Lower leg skin (tissue), 4 donors: ENCODE measurements at regions not wholly inside any gene's neighbourhood (a gene's known extent, or its start where the extent isn't known, plus 50 kb on each side); places are given as distances from the start of the nearest gene placed in this dataset.

Experiments used
- DNase-seq, 2 donors: peaks; one replicate each; pipeline ENCODE4 v3.0.0-alpha.2; 2019; ENCODE audit warnings: low spot score in 2 of 2
- H3K4me3 ChIP-seq: fragments of 200-600 bp; sonication (generic); 2 replicates; pipeline ENCODE4 v1.5.1; 2017; ENCODE audit warnings: mild to moderate bottlenecking, low read depth; ENCODE audit not compliant: poor library complexity, severe bottlenecking
- CTCF ChIP-seq, 3 donors: fragments of 450-650 bp; IDR thresholded peaks; one replicate each; pipeline ENCODE4 v1.5.1; 2016; ENCODE audit warnings: antibody characterized with exemption in 3 of 3, mild to moderate bottlenecking in 3 of 3, moderate library complexity in 2 of 3
- POLR2A ChIP-seq, 2 donors: fragments of 450-650 bp; IDR thresholded peaks; one replicate each; pipeline ENCODE4 v1.6.1; 2016 to 2017; ENCODE audit warnings: antibody characterized with exemption in 2 of 2, mild to moderate bottlenecking in 1 of 2, moderate library complexity in 1 of 2
- WGBS, 2 donors: methylation state at CpG; one replicate each; pipeline ENCODE4 v1.1.5; 2018; 5-methylcytosine and 5-hydroxymethylcytosine counted together
- intact Hi-C: fragments of 100-400 bp; cut with DNase I; formaldehyde crosslinking; loops from one replicate; pipeline ENCODE4 v1.15.0; 2023; ENCODE audit warnings: low total_unique reads

DNA sequence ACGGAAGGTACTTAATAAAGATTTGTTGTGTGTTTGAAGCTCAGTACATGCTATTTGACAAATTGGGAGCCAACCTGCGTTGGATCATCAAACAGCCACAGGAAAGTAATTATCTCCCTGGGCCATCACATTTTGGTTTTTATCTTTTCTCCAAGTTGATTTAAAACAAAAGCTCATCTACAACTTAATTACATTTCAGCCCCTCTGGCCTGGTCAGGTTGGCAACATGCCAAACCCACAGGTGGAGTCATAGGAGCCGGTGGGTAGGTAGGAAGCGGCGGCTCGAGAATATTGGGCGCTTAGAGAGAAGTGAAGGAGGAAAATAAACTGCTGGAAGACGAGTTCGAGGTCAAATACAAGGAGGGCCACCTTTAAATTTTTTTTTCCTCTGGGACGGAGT lies 64.9 kb upstream of the FANCC start:
- WGBS, 2 donors = 68% methylated on average over 10 of the region's 10 CpGs

DNA sequence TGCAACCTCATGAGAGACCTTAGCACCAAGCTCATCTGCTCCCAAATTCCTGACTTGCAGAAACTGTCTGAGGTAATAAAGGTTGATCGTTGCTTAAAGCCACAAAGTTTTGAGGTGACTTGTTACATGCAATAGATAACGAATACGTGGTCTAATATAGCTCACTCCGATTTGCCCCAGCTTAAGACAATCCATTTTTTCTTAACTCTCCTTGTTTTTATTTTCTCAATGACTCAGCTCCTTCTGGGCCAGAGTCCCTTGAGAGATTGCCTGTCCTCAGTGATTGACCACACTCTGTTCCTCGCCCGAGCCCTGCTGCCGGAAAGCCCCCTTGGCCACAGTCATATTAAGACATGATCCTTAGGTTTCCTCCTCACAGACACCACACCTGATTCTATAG lies 63.7 kb upstream of the FANCC start:
- intact Hi-C loops = no loop called here
- H3K4me3 ChIP-seq = no peak overlapping the region
- WGBS, 2 donors = 67 to 79% methylated on average over 7 of the region's 7 CpGs
- TF ChIP-seq POLR2A (IDR thresholded peaks at IDR 0.05) = no peak
- TF ChIP-seq CTCF (IDR thresholded peaks at IDR 0.05) = no peak
- peak in 1 of 2 donors; percentile 39 for DNase-seq

More for the DNA sequence above, 64.9 kb upstream of the FANCC start:
- intact Hi-C loops = no loop called here
- TF ChIP-seq POLR2A (IDR thresholded peaks at IDR 0.05) = no peak
- no peak for TF ChIP-seq CTCF (IDR thresholded peaks at IDR 0.05)
- DNase-seq = peak in 1 of 2 donors; percentile 77
- no peak overlapping the region for H3K4me3 ChIP-seq

- intact Hi-C loops = no loop called here
- TF ChIP-seq CTCF (IDR thresholded peaks at IDR 0.05) (no peak), POLR2A (IDR thresholded peaks at IDR 0.05) (no peak)
- DNase-seq = no peak
- H3K4me3 ChIP-seq = no peak overlapping the region
- WGBS, 2 donors = 76 to 77% methylated on average over 5 of the region's 5 CpGs
These were observed 62.1 kb upstream of the FANCC start for GRCh38 chr9:95379630-95380029.

DNA sequence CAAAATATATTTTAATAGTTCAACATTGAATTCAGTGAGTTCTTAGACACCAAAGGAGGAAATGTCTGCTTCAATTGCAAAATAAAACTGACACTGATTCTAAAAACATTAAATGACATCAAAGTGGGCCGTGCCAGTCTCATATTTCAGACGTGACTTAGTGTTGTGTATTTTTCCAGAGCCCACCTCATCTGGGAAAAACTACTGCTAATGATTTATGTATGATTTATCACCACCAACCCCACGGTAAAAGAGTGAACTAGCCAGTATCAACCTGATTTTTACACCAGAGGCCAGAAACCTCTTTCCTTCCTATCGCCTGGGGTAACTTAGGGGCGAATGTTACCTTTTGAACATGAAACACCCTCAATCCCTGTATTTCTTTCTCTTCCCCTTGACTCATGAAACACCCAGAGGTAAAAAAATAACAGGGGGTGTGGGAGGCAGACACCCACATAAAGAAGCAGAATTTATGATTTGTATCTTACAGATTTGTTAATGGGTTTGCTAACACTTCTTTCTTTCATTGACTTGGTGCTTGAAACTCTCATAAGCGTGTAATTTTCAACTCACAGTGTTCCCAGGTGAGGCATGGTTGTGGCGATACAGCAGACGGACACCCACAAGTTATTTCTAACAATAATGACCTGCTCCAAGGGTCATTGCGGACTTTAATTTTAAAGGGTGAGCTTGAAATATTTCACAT lies 56.4 kb upstream of the FANCC start:
- DNase-seq = peak in 1 of 2 donors; percentile 15
- TF ChIP-seq CTCF (IDR thresholded peaks at IDR 0.05) (no peak), POLR2A (IDR thresholded peaks at IDR 0.05) (no peak)
- WGBS, 2 donors = 74 to 78% methylated on average over 9 of the region's 9 CpGs

DNA sequence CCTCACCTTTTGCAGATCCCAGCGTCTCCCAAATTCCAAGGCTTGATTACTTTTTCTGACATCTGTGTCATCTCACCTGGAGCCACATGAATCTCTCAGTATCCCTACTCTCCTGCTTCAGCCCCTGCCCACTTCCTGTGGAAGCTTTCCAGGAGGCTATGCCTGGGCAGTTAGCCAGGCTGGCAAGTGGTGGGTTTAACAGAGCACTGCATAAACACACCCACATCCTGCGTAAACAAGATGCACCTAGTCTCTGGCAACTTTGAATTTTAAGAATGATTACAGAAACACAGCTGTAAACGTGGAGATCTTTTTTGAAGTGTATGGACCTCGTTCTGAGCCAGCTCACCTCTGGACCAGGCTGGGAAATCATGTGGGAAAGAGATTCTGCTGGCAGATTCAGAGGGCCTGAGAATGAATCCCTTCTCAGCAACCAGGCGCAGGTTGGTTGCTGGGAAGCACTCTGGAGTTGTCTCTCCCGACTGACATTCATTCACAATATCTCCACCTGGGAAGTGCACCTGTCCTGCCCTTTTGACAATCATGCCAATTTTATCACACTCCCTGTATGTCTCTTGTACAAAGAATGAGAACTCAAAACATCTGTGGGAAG lies 55.7 kb upstream of the FANCC start:
- 46 to 57% methylated on average over 6 of the region's 6 CpGs for WGBS, 2 donors
- peak in 1 of 2 donors; percentile 42 for DNase-seq
- no peak for TF ChIP-seq CTCF (IDR thresholded peaks at IDR 0.05)
- TF ChIP-seq POLR2A (IDR thresholded peaks at IDR 0.05) = no peak

More for the DNA sequence above, 56.4 kb upstream of the FANCC start:
- intact Hi-C loops = no loop called here
- no peak overlapping the region for H3K4me3 ChIP-seq

More for the DNA sequence above, 55.7 kb upstream of the FANCC start:
- intact Hi-C loops = no loop called here
- no peak overlapping the region for H3K4me3 ChIP-seq
